ENCODE measurements at regions not wholly inside any gene's neighbourhood (a gene's known extent, or its start where the extent isn't known, plus 50 kb on each side); places are given as distances from the start of the nearest gene placed in this dataset.

DNA sequence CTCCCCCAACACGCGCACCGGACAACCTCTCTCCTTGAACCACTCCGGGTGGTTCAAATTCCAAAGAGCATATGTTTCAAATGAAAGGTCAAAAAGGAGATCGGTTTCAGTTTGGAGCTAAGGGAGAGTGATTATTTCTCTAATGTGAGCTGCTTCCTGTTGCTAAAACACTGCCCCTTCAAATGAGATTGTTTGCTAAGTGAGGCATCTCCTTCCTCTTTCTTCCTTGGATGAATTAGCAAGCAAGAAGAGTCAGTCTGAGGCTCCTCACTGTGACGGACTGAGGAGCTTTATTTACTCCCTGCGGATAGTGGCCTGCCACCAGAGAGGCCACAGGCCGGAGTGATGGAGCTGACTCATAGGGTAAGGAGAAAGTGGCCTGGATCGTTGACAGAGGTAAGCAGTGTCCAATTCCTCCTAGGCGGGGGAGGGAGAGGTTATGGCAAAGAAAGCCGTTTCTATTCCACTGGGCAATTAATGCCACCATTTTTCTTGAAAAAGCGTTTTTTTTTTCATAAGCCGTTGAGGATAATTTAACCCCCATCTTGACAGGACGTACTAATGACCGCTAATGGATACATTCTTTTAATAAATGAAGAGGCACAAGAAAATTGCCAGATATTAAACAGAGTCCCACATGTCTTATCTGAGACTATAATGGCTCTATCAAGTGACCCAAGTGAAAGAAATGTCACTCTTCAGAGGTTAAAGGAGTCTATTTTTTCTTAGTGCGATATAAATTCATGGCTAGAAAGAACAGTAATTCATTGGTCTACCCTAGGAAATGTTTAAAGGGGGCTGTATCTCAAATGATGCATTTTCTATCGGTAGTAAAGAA is 167.0 kb upstream of the ANKRD28 start:
- ChIA-PET CTCF (interaction anchor here (0.7 to 2.5 kb wide), 5 partner anchors 9 to 214 kb away, joined by 3 to 7 read pairs (median 3); no protein-coding TSS in a partner anchor), POLR2A (interaction anchor here (0.7 kb wide), 2 partner anchors 18 to 631 kb away, joined by 4 to 6 read pairs; no protein-coding TSS in a partner anchor)
- Histone ChIP-seq H3K4me3 (ENCODE audit: low read depth, low read length) (peak overlapping the region; percentile 23; the same call in 1 of the 2 replicates), H3K27me3 (ENCODE audit: control insufficient read depth, insufficient read depth, low read length) (no peaks in the 10 kb centered on the region), H3K36me3 (ENCODE audit: control insufficient read depth, insufficient read depth, low read length) (no peaks in the 10 kb centered on the region)
- TF ChIP-seq, protein P1, sequence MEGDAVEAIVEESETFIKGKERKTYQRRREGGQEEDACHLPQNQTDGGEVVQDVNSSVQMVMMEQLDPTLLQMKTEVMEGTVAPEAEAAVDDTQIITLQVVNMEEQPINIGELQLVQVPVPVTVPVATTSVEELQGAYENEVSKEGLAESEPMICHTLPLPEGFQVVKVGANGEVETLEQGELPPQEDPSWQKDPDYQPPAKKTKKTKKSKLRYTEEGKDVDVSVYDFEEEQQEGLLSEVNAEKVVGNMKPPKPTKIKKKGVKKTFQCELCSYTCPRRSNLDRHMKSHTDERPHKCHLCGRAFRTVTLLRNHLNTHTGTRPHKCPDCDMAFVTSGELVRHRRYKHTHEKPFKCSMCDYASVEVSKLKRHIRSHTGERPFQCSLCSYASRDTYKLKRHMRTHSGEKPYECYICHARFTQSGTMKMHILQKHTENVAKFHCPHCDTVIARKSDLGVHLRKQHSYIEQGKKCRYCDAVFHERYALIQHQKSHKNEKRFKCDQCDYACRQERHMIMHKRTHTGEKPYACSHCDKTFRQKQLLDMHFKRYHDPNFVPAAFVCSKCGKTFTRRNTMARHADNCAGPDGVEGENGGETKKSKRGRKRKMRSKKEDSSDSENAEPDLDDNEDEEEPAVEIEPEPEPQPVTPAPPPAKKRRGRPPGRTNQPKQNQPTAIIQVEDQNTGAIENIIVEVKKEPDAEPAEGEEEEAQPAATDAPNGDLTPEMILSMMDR (IDR thresholded peaks at IDR 0.05; ENCODE audit: insufficient read depth, low read depth, low read length), result no peak
- DNase-seq (ENCODE audit: low read depth), result peak; percentile 40

DNA sequence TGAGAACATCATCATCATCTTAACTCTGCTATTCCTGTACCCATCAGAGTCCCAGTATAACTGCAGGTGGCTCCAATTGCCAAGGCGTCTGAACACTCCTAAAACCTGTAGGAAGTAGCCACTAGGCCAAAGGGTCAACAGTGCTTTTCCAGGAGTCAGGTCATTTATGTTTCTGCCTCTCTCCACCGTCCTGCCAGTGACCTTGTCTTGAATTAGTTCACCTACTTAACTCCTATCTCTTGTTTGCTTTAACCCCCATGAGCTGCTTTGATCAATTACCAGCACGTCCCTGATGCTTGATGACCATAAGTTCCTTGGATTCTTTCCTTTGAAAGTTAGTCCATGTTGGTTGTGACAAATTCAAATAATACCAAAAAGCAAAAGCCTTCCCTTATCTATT is 169.8 kb upstream of the ANKRD28 start:
- CTCF ChIA-PET, result interaction anchor here (1.1 kb wide), 1 partner anchor 8 kb away, joined by 3 read pairs; no protein-coding TSS in a partner anchor
- TF ChIP-seq, protein P1 (IDR thresholded peaks at IDR 0.05; ENCODE audit: insufficient read depth, low read depth, low read length), result no peak
- DNase-seq (ENCODE audit: low read depth), result no peak
- Histone ChIP-seq H3K4me3 (ENCODE audit: low read depth, low read length) (no peak overlapping the region), H3K27me3 (ENCODE audit: control insufficient read depth, insufficient read depth, low read length) (no peaks in the 10 kb centered on the region), H3K36me3 (ENCODE audit: control insufficient read depth, insufficient read depth, low read length) (no peaks in the 10 kb centered on the region)
- POLR2A ChIA-PET, result no interaction called here

DNA sequence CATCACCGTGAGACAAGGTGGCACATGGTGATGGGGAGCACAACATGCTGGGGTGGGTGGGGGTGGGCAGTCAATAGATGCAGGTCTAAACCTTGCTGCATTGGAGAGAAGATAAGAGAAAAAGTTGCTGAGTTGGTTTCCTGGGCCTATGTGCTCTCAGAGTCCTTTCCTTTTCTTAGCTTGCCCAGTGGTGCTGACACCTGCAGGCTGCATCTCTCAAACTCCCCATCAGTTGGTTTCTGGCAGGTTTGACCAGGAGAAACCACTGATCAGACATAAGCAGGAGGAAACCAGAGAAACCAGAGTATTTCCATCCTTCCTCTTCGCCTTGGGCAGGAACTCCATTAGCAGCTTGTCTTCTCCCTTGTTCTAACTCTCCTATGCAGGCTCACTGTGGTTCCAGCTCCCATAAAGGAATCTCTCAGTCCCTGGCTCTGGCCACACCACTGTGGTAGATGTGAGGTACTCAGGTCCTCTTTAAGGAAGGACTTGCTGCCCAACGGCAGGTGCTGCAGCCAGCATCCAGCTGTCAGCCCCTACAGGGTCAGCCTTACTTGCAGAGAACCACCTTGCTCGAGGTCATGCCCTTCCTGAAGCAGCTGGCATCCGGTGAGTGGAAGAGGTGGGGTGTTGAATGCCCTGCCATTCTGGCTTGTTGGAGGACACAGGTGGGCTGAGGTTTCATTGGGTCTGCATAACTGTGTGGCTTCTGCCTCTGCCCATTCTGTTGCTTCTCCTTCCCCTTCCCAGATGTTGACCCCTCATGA is 172.3 kb upstream of the ANKRD28 start:
- H3K36me3 ChIP-seq (ENCODE audit: control insufficient read depth, insufficient read depth, low read length), result no peaks in the 10 kb centered on the region
- TF ChIP-seq, protein P1 (IDR thresholded peaks at IDR 0.05; ENCODE audit: insufficient read depth, low read depth, low read length), result no peak
- no peak overlapping the region for H3K4me3 ChIP-seq (ENCODE audit: low read depth, low read length)
- CTCF ChIA-PET, result interaction anchor here (1.1 kb wide), 1 partner anchor 16 kb away, joined by 4 read pairs; no protein-coding TSS in a partner anchor
- POLR2A ChIA-PET, result no interaction called here
- H3K27me3 ChIP-seq (ENCODE audit: control insufficient read depth, insufficient read depth, low read length), result no peaks in the 10 kb centered on the region
- DNase-seq (ENCODE audit: low read depth), result no peak

DNA sequence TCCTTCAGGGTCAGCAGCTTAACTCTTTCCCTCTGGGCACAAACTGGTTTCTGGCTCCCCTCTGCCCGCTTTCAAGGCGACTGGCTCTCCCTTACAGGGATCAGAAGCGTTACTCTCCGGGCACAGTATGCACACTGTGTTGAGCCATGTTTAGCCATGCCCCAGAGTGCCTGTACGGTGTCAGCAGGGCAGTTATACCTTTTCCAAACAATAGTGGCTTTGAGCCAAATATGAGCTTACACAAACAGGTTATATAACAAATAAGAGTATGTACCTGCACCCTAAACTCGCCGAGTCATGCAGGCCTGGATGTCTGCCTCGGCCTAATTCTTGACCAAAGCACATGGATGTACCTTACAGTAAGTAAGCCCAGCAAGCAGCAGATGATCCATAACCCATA is 175.6 kb upstream of the ANKRD28 start:
- TF ChIP-seq, protein P1 (IDR thresholded peaks at IDR 0.05; ENCODE audit: insufficient read depth, low read depth, low read length), result no peak
- CTCF ChIA-PET, result interaction anchor here (0.7 to 0.9 kb wide), 2 partner anchors 9 to 14 kb away, joined by 3 read pairs; no protein-coding TSS in a partner anchor
- Histone ChIP-seq H3K27me3 (ENCODE audit: control insufficient read depth, insufficient read depth, low read length) (no peaks in the 10 kb centered on the region), H3K36me3 (ENCODE audit: control insufficient read depth, insufficient read depth, low read length) (no peaks in the 10 kb centered on the region), H3K4me3 (ENCODE audit: low read depth, low read length) (no peak overlapping the region)
- POLR2A ChIA-PET, result no interaction called here
- no peak for DNase-seq (ENCODE audit: low read depth)

DNA sequence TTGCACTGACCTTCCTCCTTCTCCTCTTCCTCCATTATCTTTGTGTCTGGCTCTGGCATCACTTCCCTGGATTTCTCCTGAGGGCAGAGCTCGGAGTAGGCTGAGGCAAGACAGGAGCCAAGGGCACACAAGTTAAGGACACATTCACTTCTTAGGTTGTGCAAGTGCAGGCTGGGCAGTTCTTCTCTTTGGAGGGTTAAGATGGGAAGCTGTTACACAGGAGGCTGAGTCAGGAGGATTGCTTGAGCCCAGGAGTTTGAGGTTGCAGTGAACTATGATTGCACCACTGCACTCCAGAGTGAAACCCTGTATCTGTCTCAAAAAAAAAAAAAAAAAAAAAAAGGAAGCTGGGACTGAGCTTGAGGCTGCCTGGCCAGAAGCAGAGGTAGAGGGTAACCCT is 176.2 kb upstream of the ANKRD28 start:
- Histone ChIP-seq H3K4me3 (ENCODE audit: low read depth, low read length) (no peak overlapping the region), H3K27me3 (ENCODE audit: control insufficient read depth, insufficient read depth, low read length) (no peaks in the 10 kb centered on the region), H3K36me3 (ENCODE audit: control insufficient read depth, insufficient read depth, low read length) (no peaks in the 10 kb centered on the region)
- TF ChIP-seq, protein P1 (IDR thresholded peaks at IDR 0.05; ENCODE audit: insufficient read depth, low read depth, low read length), result no peak
- no peak for DNase-seq (ENCODE audit: low read depth)
- ChIA-PET POLR2A (no interaction called here), CTCF (interaction anchor here (0.7 to 1.2 kb wide), 4 partner anchors 9 to 33 kb away, joined by 3 read pairs; no protein-coding TSS in a partner anchor)
